Mammary epithelial cell (primary cell): ENCODE measurements at regions not wholly inside any gene's neighbourhood (a gene's known extent, or its start where the extent isn't known, plus 50 kb on each side); places are given as distances from the start of the nearest gene placed in this dataset.

ENCODE experiments used
- CTCF ChIP-seq, 2 donors: IDR thresholded peaks in 1 of 2; conservative IDR thresholded peaks in 1 of 2; 2 replicates each; pipeline ENCODE4 v1.5.1; 2011 to 2012; ENCODE audit warnings: inconsistent platforms in 2 of 2, low read length in 2 of 2, mild to moderate bottlenecking in 2 of 2, control low read depth in 1 of 2, low read depth in 1 of 2; ENCODE audit not compliant: insufficient read depth in 1 of 2; ENCODE audit errors: extremely low read depth in 1 of 2
- EZH2 ChIP-seq: IDR thresholded peaks from 2 replicates; pipeline ENCODE4 v1.6.1; 2012; ENCODE audit warnings: low read length, inconsistent platforms, borderline replicate concordance

- TF ChIP-seq CTCF (conservative IDR thresholded peaks at IDR 0.05 in 1 of 2, IDR thresholded peaks at IDR 0.05 in 1 of 2; ENCODE audit: extremely low read depth in 1 of 2, insufficient read depth in 1 of 2, low read depth in 1 of 2, low read length in 2 of 2) (no peak), EZH2 (no peak)
Measured at GRCh38 chr18:73735836-73736235, 411.8 kb downstream of the FBXO15 start.
